HepG2 (cell line): ENCODE measurements at regions not wholly inside any gene's neighbourhood (a gene's known extent, or its start where the extent isn't known, plus 50 kb on each side); places are given as distances from the start of the nearest gene placed in this dataset.

Experiments used
- ATM ChIP-seq: fragments of 450-650 bp; IDR thresholded peaks from 2 replicates; pipeline ENCODE4 v1.7.1; 2017; ENCODE audit warnings: mild to moderate bottlenecking, borderline replicate concordance
- GRHL1 ChIP-seq: sonication (generic); formaldehyde crosslinking; conservative IDR thresholded peaks from 2 replicates; pipeline ENCODE4 v1.8.0; 2022; ENCODE audit warnings: missing genetic modification reagents
- HDAC6 ChIP-seq: fragments of 200-600 bp; sonication (generic); IDR thresholded peaks from 2 replicates; pipeline ENCODE4 v1.7.0; 2017; ENCODE audit warnings: mild to moderate bottlenecking, antibody characterized with exemption, low read length, low read depth
- MAF1 ChIP-seq: sonication (generic); formaldehyde crosslinking; IDR thresholded peaks from 2 replicates; pipeline ENCODE4 v1.5.0; 2020; ENCODE audit warnings: missing genetic modification reagents, borderline replicate concordance
- NR3C1 ChIP-seq: sonication (generic); formaldehyde crosslinking; IDR thresholded peaks from 2 replicates; pipeline ENCODE4 v1.4.0; 2020; ENCODE audit warnings: missing genetic modification reagents
- PRDM10 ChIP-seq: sonication (generic); formaldehyde crosslinking; IDR thresholded peaks from 2 replicates; pipeline ENCODE4 v1.4.0; 2020; ENCODE audit warnings: low read depth, missing genetic modification reagents
- REL ChIP-seq: sonication (generic); formaldehyde crosslinking; conservative IDR thresholded peaks from 2 replicates; pipeline ENCODE4 v1.8.0; 2022; ENCODE audit warnings: mild to moderate bottlenecking, missing genetic modification reagents, moderate library complexity
- TRAFD1 ChIP-seq: sonication (generic); formaldehyde crosslinking; IDR thresholded peaks from 2 replicates; pipeline ENCODE4 v1.5.1; 2020; ENCODE audit warnings: missing genetic modification reagents, mild to moderate bottlenecking, borderline replicate concordance
- ZKSCAN8 ChIP-seq: IDR thresholded peaks from 2 replicates; pipeline ENCODE4 v1.6.1; 2016; ENCODE audit warnings: borderline replicate concordance, missing genetic modification reagents, missing compliant biosample characterization
- ZNF234 ChIP-seq: sonication (generic); formaldehyde crosslinking; conservative IDR thresholded peaks from 2 replicates; pipeline ENCODE4 v1.5.1; 2020; ENCODE audit warnings: mild to moderate bottlenecking, missing genetic modification reagents
- ZNF24 ChIP-seq: fragments of 450-650 bp; IDR thresholded peaks from 2 replicates; pipeline ENCODE4 v1.6.1; 2017; ENCODE audit warnings: antibody characterized with exemption, mild to moderate bottlenecking
- ZNF503 ChIP-seq: sonication (generic); formaldehyde crosslinking; IDR thresholded peaks from 2 replicates; pipeline ENCODE4 v1.4.0; 2020; ENCODE audit warnings: missing genetic modification reagents
- ZNF543 ChIP-seq: sonication (generic); formaldehyde crosslinking; IDR thresholded peaks from 2 replicates; pipeline ENCODE4 v1.4.0; 2020; ENCODE audit warnings: mild to moderate bottlenecking, missing genetic modification reagents
- TF ChIP-seq, protein P1 (sequence below): sonication (generic); formaldehyde crosslinking; IDR thresholded peaks from 2 replicates; pipeline ENCODE4 v1.5.0; 2020; ENCODE audit warnings: missing genetic modification reagents
- TF ChIP-seq, protein P2 (sequence below): sonication (generic); formaldehyde crosslinking; IDR thresholded peaks from 2 replicates; pipeline ENCODE4 v1.4.0; 2020; ENCODE audit warnings: mild to moderate bottlenecking, low read depth, missing genetic modification reagents

DNA sequence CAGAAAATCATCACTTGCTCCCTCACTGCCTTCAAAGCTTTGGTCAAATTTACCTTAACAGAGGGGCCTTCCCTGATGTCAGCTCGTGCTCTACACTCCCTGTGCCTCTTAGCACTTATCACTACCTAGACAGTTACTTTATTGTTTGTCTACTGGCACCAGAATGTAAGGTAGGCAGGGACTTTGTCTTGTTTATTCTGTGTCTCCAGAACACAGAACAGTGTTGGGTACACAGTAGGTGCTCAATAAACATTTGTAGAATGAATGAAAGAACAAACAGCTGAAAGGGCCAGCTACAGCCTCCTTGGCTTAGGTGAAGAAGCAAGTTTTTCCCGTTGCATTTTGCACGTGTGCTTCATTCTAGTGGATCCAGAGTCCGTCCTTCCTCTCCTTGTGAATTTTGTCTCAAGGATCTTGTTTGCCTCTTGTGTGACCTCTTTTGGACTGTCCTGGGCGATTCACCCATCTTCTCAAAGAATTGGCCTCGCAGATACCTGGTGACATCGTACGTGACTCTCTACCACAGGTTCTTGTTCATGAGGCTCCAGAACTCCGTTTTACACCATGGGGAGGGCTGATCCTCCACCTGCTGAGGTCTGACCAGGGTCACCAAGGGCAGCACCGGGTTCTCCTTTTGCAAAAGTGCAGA is 84.2 kb upstream of the ARMC2 start (continued):
- TF ChIP-seq GRHL1 (CRISPR knock-in tag) (no peak), ZNF24 (peak; percentile 78; the same call in 1 of the 2 replicates), ZNF503 (CRISPR knock-in tag) (peak; percentile 85; the same call in 1 of the 2 replicates), ATM (no peak), ZNF543 (CRISPR knock-in tag) (no peak), PRDM10 (peak; percentile 65; the same call in 1 of the 2 replicates), ZNF234 (no peak), TRAFD1 (no peak), REL (CRISPR knock-in tag) (no peak), ZKSCAN8 (CRISPR knock-in tag) (peak; percentile 100), MAF1 (CRISPR knock-in tag) (no peak), HDAC6 (no peak), NR3C1 (CRISPR knock-in tag) (no peak)
- TF ChIP-seq, protein P1, sequence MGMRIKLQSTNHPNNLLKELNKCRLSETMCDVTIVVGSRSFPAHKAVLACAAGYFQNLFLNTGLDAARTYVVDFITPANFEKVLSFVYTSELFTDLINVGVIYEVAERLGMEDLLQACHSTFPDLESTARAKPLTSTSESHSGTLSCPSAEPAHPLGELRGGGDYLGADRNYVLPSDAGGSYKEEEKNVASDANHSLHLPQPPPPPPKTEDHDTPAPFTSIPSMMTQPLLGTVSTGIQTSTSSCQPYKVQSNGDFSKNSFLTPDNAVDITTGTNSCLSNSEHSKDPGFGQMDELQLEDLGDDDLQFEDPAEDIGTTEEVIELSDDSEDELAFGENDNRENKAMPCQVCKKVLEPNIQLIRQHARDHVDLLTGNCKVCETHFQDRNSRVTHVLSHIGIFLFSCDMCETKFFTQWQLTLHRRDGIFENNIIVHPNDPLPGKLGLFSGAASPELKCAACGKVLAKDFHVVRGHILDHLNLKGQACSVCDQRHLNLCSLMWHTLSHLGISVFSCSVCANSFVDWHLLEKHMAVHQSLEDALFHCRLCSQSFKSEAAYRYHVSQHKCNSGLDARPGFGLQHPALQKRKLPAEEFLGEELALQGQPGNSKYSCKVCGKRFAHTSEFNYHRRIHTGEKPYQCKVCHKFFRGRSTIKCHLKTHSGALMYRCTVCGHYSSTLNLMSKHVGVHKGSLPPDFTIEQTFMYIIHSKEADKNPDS (CRISPR knock-in tag) = 0 out of 2 replicates have a peak, but pooled peaks have one; percentile 22
- TF ChIP-seq, protein P2, sequence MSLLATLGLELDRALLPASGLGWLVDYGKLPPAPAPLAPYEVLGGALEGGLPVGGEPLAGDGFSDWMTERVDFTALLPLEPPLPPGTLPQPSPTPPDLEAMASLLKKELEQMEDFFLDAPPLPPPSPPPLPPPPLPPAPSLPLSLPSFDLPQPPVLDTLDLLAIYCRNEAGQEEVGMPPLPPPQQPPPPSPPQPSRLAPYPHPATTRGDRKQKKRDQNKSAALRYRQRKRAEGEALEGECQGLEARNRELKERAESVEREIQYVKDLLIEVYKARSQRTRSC (CRISPR knock-in tag) = no peak
